ENCODE measurements at regions not wholly inside any gene's neighbourhood (a gene's known extent, or its start where the extent isn't known, plus 50 kb on each side); places are given as distances from the start of the nearest gene placed in this dataset.

DNA sequence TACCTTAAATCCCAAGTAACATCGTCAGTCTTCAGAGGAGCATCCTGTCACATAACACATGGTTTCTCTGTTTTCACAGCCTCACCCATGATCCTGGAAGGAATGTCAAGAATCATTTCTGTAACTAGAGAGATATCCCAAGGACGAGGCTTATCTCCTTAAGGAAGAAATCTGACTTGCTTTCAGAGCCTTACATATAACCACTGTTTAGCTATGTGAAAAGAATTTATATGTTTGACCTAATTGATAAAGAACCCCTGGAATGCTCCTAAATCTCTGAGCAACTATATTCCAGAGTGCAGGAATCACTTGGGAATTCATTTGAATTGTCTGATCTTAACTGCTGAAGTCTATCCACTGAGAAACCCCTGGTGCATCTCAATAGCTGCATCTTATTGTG lies 243.1 kb downstream of the ALDH8A1 start:
- intact Hi-C loops (cut with DNase I), result no loop called here
- H3K4me3 ChIP-seq, result no peak overlapping the region
- no peaks in the 10 kb centered on the region for H3K27me3 ChIP-seq (replicated peaks; ENCODE audit: insufficient read depth)
- H3K4me1 ChIP-seq (replicated peaks), result no peaks in the 10 kb centered on the region
- H3K9me3 ChIP-seq, result no peaks in the 10 kb centered on the region
- no peak for DNase-seq (ENCODE audit: low spot score)
- H3K27ac ChIP-seq, result no peak overlapping the region
- TF ChIP-seq POLR2A (IDR thresholded peaks at IDR 0.05) (no peak), POLR2AphosphoS5 (IDR thresholded peaks at IDR 0.05) (no peak)
- TF ChIP-seq, protein P1, sequence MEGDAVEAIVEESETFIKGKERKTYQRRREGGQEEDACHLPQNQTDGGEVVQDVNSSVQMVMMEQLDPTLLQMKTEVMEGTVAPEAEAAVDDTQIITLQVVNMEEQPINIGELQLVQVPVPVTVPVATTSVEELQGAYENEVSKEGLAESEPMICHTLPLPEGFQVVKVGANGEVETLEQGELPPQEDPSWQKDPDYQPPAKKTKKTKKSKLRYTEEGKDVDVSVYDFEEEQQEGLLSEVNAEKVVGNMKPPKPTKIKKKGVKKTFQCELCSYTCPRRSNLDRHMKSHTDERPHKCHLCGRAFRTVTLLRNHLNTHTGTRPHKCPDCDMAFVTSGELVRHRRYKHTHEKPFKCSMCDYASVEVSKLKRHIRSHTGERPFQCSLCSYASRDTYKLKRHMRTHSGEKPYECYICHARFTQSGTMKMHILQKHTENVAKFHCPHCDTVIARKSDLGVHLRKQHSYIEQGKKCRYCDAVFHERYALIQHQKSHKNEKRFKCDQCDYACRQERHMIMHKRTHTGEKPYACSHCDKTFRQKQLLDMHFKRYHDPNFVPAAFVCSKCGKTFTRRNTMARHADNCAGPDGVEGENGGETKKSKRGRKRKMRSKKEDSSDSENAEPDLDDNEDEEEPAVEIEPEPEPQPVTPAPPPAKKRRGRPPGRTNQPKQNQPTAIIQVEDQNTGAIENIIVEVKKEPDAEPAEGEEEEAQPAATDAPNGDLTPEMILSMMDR (IDR thresholded peaks at IDR 0.05), result no peak
- WGBS, result 55% methylated on average over 2 of the region's 2 CpGs
- no peaks in the 10 kb centered on the region for H3K36me3 ChIP-seq

DNA sequence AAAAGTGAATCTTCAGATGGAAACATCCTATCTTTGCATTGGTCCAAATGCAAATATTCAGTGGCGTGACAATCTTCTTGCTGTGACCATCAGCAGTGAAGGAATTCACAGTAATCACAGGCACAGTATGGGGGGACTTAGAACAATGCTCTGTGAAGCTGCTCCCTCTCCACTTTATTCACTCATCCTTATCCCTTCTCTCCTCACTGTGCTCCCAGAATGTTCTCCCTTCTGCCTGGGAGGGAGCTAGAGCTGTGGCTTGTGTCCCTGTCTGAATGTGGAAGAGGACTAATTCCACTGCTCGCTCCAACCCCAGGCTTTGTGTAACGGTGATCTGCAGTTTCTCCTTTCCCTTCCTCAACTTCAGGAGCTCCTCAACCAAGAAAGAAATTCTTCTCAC lies 243.7 kb downstream of the ALDH8A1 start:
- 93% methylated on average over 3 of the region's 3 CpGs for WGBS
- no peak for DNase-seq (ENCODE audit: low spot score)
- Histone ChIP-seq H3K9me3 (no peaks in the 10 kb centered on the region), H3K27ac (no peak overlapping the region), H3K27me3 (replicated peaks; ENCODE audit: insufficient read depth) (no peaks in the 10 kb centered on the region), H3K4me3 (no peak overlapping the region), H3K36me3 (no peaks in the 10 kb centered on the region), H3K4me1 (replicated peaks) (no peaks in the 10 kb centered on the region)
- intact Hi-C loops (cut with DNase I), result no loop called here
- TF ChIP-seq, protein P1 (IDR thresholded peaks at IDR 0.05), result no peak
- no peak for TF ChIP-seq POLR2AphosphoS5 (IDR thresholded peaks at IDR 0.05)

DNA sequence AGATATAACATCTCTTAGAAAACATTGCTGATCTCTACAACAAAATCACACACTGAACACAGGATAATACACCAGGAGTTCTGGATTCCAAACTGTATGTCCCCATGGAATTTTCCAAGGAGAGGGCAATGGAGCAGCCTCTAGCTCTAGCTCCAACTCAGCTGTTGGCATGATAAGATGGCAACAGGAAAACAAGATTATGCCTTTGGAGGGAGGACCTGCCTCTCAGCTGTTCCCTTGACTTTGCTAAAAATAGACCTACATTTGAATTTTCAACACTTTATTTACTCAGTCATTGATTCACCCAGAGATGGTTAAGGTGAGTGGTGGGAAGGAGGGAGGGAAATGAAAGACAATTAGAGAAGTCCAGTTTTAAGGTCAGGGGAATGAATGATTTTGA lies 246.7 kb downstream of the ALDH8A1 start:
- DNase-seq (ENCODE audit: low spot score), result no peak
- H3K4me3 ChIP-seq, result no peak overlapping the region
- intact Hi-C loops (cut with DNase I), result no loop called here
- no peaks in the 10 kb centered on the region for H3K9me3 ChIP-seq
- no peaks in the 10 kb centered on the region for H3K4me1 ChIP-seq (replicated peaks)
- TF ChIP-seq POLR2A (IDR thresholded peaks at IDR 0.05) (no peak), POLR2AphosphoS5 (IDR thresholded peaks at IDR 0.05) (no peak)
- TF ChIP-seq, protein P1 (IDR thresholded peaks at IDR 0.05), result no peak
- H3K36me3 ChIP-seq, result no peaks in the 10 kb centered on the region
- H3K27me3 ChIP-seq (replicated peaks; ENCODE audit: insufficient read depth), result no peaks in the 10 kb centered on the region
- H3K27ac ChIP-seq, result no peak overlapping the region

GRCh38 chr6:134702279-134702678 lies 247.6 kb downstream of the ALDH8A1 start:
- WGBS, result 88% methylated on average over 3 of the region's 3 CpGs
- intact Hi-C loops (cut with DNase I), result no loop called here
- Histone ChIP-seq H3K4me1 (replicated peaks) (no peaks in the 10 kb centered on the region), H3K4me3 (no peak overlapping the region), H3K27ac (no peak overlapping the region), H3K36me3 (no peaks in the 10 kb centered on the region), H3K27me3 (replicated peaks; ENCODE audit: insufficient read depth) (no peaks in the 10 kb centered on the region), H3K9me3 (no peaks in the 10 kb centered on the region)
- DNase-seq (ENCODE audit: low spot score), result no peak
- TF ChIP-seq POLR2AphosphoS5 (IDR thresholded peaks at IDR 0.05) (no peak), POLR2A (IDR thresholded peaks at IDR 0.05) (no peak)
- TF ChIP-seq, protein P1 (IDR thresholded peaks at IDR 0.05), result no peak

DNA sequence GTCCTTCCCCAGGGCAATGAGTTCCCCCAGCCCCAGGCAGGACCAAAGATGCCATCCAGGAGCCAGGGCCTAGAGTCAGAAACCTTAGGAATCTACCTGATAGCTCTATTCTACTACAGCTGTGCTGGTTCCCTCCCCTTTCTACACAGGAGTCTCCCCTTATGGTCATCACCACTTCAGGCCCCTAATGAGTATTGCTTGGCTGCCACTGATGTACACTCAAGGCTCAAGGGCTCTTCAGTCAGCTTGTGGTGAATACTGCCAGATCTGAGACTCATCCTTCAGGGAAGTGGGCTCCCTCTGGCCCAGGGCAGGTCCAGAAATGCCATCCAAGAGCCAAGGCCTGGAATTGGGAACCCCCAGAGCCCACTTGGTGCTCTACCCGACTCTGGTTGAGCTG lies 248.6 kb downstream of the ALDH8A1 start:
- no peak overlapping the region for H3K27ac ChIP-seq
- intact Hi-C loops (cut with DNase I), result no loop called here
- TF ChIP-seq POLR2A (IDR thresholded peaks at IDR 0.05), result no peak
- H3K36me3 ChIP-seq, result no peaks in the 10 kb centered on the region
- H3K27me3 ChIP-seq (replicated peaks; ENCODE audit: insufficient read depth), result no peaks in the 10 kb centered on the region
- no peak for DNase-seq (ENCODE audit: low spot score)
- H3K4me3 ChIP-seq, result no peak overlapping the region
- H3K9me3 ChIP-seq, result no peaks in the 10 kb centered on the region
- WGBS, result 89% methylated on average over 1 of the region's 1 CpG
- H3K4me1 ChIP-seq (replicated peaks), result no peaks in the 10 kb centered on the region

Data from prostate gland (tissue), 2 donors.